T-helper 1 cell treated with Interleukin-12 subunit alpha and Interleukin-12 subunit beta and Interleukin-4 antibody, amounts not matched to agents 30 μg/mL and 1 μg/mL, for 36 hours (primary cell): ENCODE measurements at regions not wholly inside any gene's neighbourhood (a gene's known extent, or its start where the extent isn't known, plus 50 kb on each side); places are given as distances from the start of the nearest gene placed in this dataset.

Experiments used
- H3K27ac Mint-ChIP-seq: one replicate; pipeline ENCODE4 v1.8.0; 2021; ENCODE audit warnings: mild to moderate bottlenecking, mixed read lengths
- H3K27me3 Mint-ChIP-seq: one replicate; pipeline ENCODE4 v1.8.0; 2021; ENCODE audit warnings: low read depth, mixed read lengths
- H3K36me3 Mint-ChIP-seq: one replicate; pipeline ENCODE4 v1.8.0; 2021; ENCODE audit warnings: low read depth, mixed read lengths
- H3K4me1 Mint-ChIP-seq: one replicate; pipeline ENCODE4 v1.8.0; 2021; ENCODE audit warnings: low read depth, mixed read lengths
- H3K4me3 Mint-ChIP-seq: one replicate; pipeline ENCODE4 v1.8.0; 2021; ENCODE audit warnings: mild to moderate bottlenecking, moderate library complexity, mixed read lengths
- H3K9me3 Mint-ChIP-seq: one replicate; pipeline ENCODE4 v1.8.0; 2021; ENCODE audit warnings: mixed read lengths

DNA sequence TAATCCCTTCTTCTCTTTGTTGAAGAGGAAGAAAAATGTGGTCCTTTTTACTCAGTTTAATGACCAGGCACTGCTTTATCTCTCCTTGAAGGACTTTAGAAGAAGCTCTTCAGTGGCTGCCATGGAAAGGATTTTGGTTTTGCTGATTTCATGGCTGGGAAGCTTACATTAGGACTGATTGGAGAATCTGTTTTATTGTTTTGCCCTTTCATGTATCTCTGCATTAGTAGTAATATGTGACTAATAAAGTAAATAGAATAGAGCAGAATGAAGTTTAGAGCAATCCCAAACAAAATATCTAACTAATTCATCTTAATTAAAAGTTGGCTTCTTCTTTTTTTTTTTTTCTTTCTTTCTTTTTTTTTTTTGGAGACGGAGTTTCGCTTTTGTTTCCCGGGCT, 502.9 kb downstream of the HAO1 start:
- Mint-ChIP-seq H3K36me3 (no peaks in the 10 kb centered on the region), H3K9me3 (peaks cover 6% of the 10 kb centered on the region), H3K27ac (no peak overlapping the region), H3K4me1 (no peaks in the 10 kb centered on the region), H3K4me3 (no peak overlapping the region), H3K27me3 (no peaks in the 10 kb centered on the region)

DNA sequence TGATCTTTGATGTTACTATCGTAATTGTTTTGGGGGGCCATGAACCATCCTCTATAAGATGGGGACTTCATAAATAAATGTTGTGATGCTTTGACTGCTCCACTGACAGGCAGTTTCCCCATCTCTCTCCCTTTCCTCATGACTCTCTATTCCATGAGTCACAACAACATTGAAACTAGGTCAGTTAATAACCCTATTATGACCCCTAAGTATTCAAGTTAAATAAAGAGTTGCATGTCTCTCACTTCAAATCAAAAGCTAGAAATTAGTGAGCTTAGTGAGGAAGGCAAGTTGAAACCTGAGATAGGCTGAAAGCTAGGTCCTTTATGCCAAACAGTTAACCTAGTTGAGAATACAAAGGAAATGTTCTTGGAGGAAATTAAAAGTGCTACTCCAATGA, 491.0 kb downstream of the HAO1 start:
- H3K4me1 Mint-ChIP-seq: no peaks in the 10 kb centered on the region
- H3K4me3 Mint-ChIP-seq: no peak overlapping the region
- no peaks in the 10 kb centered on the region for H3K27me3 Mint-ChIP-seq
- H3K27ac Mint-ChIP-seq: no peak overlapping the region
- no peaks in the 10 kb centered on the region for H3K9me3 Mint-ChIP-seq
- no peaks in the 10 kb centered on the region for H3K36me3 Mint-ChIP-seq

DNA sequence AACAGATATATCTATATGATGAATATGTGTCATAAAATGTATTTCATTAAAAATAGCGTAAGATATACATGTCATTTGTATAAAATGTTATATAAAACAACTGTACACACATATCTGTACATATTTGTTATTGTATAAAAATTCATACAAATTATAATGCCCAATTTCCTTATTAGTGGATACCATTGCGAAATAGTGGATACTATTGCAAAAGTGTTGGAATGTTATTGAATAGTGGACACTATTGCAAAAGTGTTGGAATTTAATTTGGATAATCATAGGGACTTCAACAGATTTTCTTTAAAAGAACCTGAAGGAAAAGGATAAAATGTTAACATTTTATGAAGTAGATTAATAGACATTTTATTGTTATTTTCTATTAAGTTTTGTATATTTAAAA, 487.4 kb downstream of the HAO1 start:
- H3K4me1 Mint-ChIP-seq: no peaks in the 10 kb centered on the region
- H3K4me3 Mint-ChIP-seq: no peak overlapping the region
- no peaks in the 10 kb centered on the region for H3K36me3 Mint-ChIP-seq
- no peaks in the 10 kb centered on the region for H3K9me3 Mint-ChIP-seq
- H3K27ac Mint-ChIP-seq: no peak overlapping the region
- no peaks in the 10 kb centered on the region for H3K27me3 Mint-ChIP-seq

DNA sequence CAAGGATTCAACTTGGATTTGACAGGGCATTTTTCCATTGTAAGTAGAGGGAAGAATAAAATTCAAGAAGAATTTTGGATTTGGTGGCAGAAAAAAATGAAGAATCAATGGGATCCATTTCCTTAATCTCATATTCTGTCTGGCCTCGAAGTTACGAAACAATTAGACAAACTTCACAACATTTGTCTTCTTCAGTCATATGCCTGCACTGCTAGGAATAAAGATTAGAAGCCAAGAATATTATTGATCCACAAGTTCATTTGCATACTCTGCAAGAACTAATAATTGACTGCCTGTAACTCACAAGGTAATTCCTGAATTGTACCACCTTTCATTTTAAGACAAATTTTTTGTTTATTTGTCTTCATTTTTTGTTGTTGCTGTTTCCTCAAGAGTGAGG, 486.2 kb downstream of the HAO1 start:
- Mint-ChIP-seq H3K27me3 (no peaks in the 10 kb centered on the region), H3K36me3 (no peaks in the 10 kb centered on the region), H3K27ac (no peak overlapping the region), H3K4me1 (no peaks in the 10 kb centered on the region), H3K9me3 (no peaks in the 10 kb centered on the region), H3K4me3 (no peak overlapping the region)

DNA sequence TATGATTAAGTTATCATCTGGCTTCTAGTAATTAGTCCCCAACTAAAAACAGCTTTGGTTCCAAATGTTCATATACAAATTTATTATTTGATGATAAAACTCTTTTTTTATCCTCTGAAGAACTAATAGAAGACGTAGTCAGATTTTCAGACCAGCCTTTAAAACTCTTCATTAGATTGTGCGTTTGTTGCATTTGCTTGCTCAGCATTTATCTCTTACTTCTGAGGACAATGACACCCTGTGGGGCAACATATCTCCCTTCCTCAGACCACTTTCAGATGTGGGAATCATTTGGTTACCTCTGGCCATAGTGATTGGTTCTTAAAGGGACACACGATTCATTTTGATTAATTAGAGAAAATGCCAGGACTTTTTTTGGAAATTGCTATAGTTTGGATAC, 481.8 kb downstream of the HAO1 start:
- Mint-ChIP-seq H3K4me3 (no peak overlapping the region), H3K4me1 (no peaks in the 10 kb centered on the region), H3K36me3 (no peaks in the 10 kb centered on the region), H3K27me3 (no peaks in the 10 kb centered on the region), H3K9me3 (no peaks in the 10 kb centered on the region), H3K27ac (no peak overlapping the region)

DNA sequence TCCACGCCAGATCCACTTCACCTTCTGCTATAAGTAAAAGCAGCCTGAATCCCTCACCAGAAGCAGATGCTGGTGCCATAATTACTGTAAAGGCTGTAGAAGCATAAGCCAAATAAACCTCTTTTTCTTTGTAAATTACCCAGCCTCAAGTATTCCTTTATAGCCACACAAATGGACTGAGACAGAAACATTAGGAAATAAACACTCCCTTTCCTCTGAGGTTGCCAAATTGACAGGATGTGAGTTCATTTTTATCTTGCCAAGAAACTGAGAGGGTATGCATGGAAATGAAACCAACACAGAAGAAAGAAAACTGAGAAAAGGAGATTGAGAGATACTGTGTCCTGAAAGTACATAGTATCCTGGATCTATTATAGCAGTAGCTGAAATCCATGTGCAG, 481.2 kb downstream of the HAO1 start:
- H3K27ac Mint-ChIP-seq: no peak overlapping the region
- no peaks in the 10 kb centered on the region for H3K27me3 Mint-ChIP-seq
- no peaks in the 10 kb centered on the region for H3K9me3 Mint-ChIP-seq
- H3K4me3 Mint-ChIP-seq: no peak overlapping the region
- H3K4me1 Mint-ChIP-seq: no peaks in the 10 kb centered on the region
- H3K36me3 Mint-ChIP-seq: no peaks in the 10 kb centered on the region

DNA sequence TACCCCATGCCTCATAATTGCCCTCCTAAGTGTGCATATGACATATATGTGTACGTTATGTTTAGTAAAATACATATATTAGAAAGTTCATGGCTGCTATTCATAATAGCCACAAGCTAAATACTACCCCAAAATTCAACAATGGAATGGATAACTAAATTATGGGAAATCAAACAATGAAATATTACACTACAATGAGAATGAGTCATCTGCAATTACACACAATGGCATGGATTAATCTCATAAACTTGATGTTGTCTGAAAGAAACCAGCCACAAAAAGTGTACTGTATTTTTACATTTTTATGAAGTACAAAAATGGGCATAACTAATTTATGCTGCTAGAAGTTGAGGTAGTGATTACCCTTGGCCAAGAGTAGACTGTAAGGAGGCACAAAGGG, 477.0 kb downstream of the HAO1 start:
- Mint-ChIP-seq H3K27ac (no peak overlapping the region), H3K4me3 (no peak overlapping the region), H3K36me3 (no peaks in the 10 kb centered on the region), H3K9me3 (peaks cover under 1% of the 10 kb centered on the region), H3K4me1 (no peaks in the 10 kb centered on the region), H3K27me3 (no peaks in the 10 kb centered on the region)

DNA sequence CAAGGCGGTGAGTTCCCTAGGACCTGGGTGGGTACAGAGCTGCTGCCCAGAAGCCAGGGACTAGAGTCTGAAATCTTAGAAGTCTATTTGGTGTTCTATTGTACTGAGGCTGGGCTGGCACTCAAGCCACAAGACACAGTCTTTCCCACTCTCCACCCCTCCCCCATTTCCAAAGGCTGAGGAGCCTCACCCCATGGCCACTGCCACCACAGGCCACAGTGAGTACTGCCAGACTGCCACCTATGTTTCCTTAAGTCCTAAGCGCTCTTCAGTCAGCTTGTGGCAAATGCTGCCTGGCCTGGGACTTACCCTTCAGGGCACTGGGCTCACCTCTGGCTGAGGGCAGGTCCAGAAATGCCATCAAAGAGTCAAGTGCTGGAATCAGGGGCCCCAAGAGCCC, 469.3 kb downstream of the HAO1 start:
- Mint-ChIP-seq H3K4me3 (no peak overlapping the region), H3K4me1 (no peaks in the 10 kb centered on the region), H3K9me3 (peaks cover 9% of the 10 kb centered on the region), H3K27me3 (no peaks in the 10 kb centered on the region), H3K36me3 (no peaks in the 10 kb centered on the region), H3K27ac (no peak overlapping the region)

DNA sequence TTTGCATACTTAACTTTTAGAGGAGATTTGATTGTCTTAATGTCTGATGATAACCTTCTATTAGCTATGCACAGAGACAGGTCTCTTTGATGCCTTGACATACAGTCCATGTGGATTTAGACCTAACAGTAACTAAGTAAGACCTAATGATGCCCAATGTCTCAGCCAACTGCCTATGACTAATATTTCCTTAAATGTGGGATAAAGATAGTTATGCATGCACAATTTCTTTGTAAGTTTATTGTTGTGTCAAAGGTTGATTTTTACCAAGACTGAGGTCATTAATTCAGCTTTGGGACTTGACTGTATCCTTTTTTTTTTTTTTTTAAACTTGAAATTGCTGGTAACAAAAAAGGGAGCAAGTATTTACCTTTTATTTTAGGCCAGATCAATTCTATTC, 450.0 kb downstream of the HAO1 start:
- H3K9me3 Mint-ChIP-seq: peaks cover 31% of the 10 kb centered on the region
- H3K36me3 Mint-ChIP-seq: no peaks in the 10 kb centered on the region
- H3K4me1 Mint-ChIP-seq: no peaks in the 10 kb centered on the region
- no peak overlapping the region for H3K4me3 Mint-ChIP-seq
- no peak overlapping the region for H3K27ac Mint-ChIP-seq
- H3K27me3 Mint-ChIP-seq: no peaks in the 10 kb centered on the region

DNA sequence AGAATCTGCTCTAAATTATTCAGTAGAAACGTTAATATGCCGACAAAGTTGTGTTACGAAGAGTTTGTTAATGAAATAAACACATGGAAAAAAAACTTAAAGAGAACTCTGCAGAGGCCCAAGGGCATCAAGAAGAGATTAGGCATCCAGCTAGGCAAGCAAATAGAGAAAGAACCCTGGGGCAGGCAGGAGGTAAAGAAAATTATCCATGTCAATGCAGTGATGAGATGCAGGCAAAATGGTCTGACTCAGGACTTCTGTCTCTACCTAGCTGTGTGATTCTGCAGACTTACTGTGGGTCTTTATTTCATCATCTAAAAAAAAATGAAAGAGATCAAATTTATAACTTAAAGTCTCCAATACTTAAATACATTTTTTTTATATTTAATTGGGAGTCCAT, 448.0 kb downstream of the HAO1 start:
- H3K36me3 Mint-ChIP-seq: no peaks in the 10 kb centered on the region
- no peaks in the 10 kb centered on the region for H3K27me3 Mint-ChIP-seq
- H3K9me3 Mint-ChIP-seq: peaks cover 27% of the 10 kb centered on the region
- no peak overlapping the region for H3K4me3 Mint-ChIP-seq
- no peak overlapping the region for H3K27ac Mint-ChIP-seq
- H3K4me1 Mint-ChIP-seq: no peaks in the 10 kb centered on the region

DNA sequence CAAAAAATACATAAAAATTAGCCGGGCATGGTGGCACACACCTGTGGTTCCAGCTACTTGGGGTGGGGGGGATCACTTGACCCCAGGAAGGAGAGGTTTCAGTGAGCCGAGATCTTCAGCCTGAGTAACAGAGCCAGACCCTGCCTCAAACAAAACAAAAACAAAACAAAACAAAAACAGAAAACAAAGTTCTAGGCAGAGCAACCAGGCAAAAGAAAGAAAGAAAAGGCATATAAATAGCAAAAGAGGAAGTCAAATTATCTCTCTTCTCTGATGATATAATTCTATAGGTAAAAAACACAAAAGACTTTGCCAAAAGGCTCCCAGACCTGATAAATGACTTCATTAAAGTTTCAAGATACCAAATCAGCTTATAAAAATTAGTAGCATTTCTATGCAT, 446.9 kb downstream of the HAO1 start:
- Mint-ChIP-seq H3K9me3 (peaks cover 25% of the 10 kb centered on the region), H3K36me3 (no peaks in the 10 kb centered on the region), H3K4me3 (no peak overlapping the region), H3K27ac (no peak overlapping the region), H3K4me1 (no peaks in the 10 kb centered on the region), H3K27me3 (no peaks in the 10 kb centered on the region)

DNA sequence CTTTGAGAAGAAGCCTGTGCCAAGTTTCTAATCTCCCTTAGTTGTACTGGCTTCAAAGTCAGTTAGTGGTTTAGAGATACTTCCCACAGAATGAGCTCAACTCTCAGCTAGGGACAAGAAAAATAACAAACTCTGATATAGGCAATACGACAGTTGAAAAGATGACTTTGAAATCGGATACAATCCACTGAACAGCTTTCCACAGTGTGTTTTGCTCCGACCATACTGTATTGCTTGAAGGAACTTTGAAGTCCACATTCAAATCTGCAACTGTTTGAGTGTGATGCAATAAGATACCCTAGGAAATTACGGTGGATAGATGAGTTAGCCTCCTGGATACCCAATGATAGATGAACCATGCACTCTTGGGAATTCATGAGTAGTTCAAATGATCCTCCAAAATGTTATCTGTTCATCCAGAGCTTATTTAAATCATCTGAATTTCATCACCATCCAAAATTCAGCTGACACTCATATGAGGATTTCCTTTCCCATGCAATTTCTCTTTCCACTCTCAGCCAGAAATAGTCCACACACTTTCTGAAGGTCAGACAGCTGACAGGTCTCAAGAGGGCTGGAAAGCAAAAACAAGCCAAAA, 443.8 kb downstream of the HAO1 start:
- Mint-ChIP-seq H3K27ac (no peak overlapping the region), H3K9me3 (peaks cover 20% of the 10 kb centered on the region), H3K27me3 (no peaks in the 10 kb centered on the region), H3K36me3 (no peaks in the 10 kb centered on the region), H3K4me1 (no peaks in the 10 kb centered on the region), H3K4me3 (no peak overlapping the region)

DNA sequence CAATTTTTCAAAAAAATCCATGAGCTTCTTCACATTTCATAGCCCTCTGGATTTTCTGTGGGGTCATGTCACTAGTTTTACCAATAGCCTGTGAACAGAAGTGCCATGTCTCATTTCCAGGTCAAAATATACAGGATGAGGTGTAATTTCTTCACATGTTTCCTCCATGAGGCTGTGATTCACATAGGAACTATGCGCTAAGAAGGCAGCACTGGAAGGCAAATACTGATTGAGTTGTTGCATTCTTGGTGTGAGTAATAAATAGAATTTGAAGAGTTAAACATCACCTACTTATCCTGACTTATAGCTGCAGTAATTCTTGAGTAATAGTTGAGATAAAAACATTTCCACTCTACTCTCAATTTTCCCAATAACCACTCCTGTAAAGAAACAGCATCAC, 442.3 kb downstream of the HAO1 start:
- Mint-ChIP-seq H3K9me3 (peaks cover 17% of the 10 kb centered on the region), H3K4me3 (no peak overlapping the region)

DNA sequence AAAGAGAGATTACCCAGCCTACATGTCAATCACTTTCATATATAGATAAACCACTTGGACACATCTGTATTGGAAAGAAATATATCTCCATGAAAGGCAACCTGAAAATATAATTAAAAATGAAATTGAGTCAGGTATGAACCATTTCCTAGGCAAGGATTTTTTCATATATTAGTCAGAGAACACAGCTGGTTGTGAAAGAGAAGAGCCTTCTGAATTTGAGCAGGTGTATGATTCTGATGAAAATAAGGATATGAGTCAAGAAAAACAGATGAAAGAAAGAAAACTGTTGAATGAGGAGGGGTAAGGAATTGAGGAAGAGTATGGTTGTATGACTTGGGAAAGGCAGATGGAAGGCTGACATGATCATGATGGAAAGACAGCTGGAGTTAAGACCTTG, 441.1 kb downstream of the HAO1 start:
- Mint-ChIP-seq H3K27ac (no peak overlapping the region), H3K4me3 (no peak overlapping the region), H3K36me3 (no peaks in the 10 kb centered on the region), H3K9me3 (peaks cover 8% of the 10 kb centered on the region), H3K4me1 (no peaks in the 10 kb centered on the region), H3K27me3 (no peaks in the 10 kb centered on the region)

More for the DNA sequence above, 442.3 kb downstream of the HAO1 start:
- Mint-ChIP-seq H3K4me1 (no peaks in the 10 kb centered on the region), H3K27me3 (no peaks in the 10 kb centered on the region), H3K27ac (no peak overlapping the region), H3K36me3 (no peaks in the 10 kb centered on the region)

DNA sequence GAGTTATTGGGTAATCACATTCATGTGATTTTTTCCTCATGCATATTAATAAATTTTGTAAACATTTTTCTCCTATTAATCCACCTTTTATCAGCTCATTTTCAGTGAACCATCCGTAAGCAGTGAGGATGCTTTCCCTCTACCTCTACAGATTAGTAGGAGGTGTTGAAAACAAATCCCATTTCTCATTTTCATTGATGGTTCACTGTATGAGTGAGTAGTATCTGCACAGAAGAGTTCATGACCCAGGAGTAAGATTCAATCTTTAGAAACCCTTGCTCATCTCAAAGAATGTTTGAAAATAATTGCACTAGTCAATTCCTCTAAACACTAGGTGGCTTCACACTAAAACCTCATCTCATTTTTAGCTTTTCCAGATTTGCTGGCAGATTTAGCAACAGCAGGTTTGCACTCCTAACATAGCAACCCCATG, 440.0 kb downstream of the HAO1 start:
- Mint-ChIP-seq H3K9me3 (no peaks in the 10 kb centered on the region), H3K4me3 (no peak overlapping the region), H3K4me1 (no peaks in the 10 kb centered on the region), H3K36me3 (no peaks in the 10 kb centered on the region), H3K27me3 (no peaks in the 10 kb centered on the region), H3K27ac (no peak overlapping the region)

DNA sequence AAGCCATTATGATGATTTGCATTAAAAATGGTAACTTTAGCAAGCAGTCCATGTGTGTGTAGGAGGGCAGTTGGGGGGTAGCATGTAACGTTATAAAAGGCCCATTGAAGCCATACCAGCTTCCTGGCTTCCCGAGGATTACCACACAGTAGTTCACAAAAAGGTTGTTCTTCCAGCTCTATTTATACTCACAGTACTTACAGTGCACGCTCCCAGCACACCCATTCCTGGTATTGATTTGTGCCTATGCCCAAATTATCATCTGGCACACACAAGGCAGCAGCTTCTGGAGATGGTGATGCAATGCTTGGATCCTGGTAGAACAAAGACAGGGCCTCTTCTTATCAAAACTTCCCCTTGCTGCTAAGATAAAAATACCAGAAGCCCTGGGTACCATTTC, 436.8 kb downstream of the HAO1 start:
- Mint-ChIP-seq H3K4me3 (no peak overlapping the region), H3K27ac (no peak overlapping the region), H3K27me3 (no peaks in the 10 kb centered on the region), H3K4me1 (no peaks in the 10 kb centered on the region), H3K9me3 (peaks cover 3% of the 10 kb centered on the region), H3K36me3 (no peaks in the 10 kb centered on the region)
